GM12878 (cell line): ENCODE measurements at regions not wholly inside any gene's neighbourhood (a gene's known extent, or its start where the extent isn't known, plus 50 kb on each side); places are given as distances from the start of the nearest gene placed in this dataset.

Source experiments
- ASH2L ChIP-seq: fragments of 300-600, 200-600 bp; sonication (generic); IDR thresholded peaks from 2 replicates; pipeline ENCODE4 v1.6.1; 2017; ENCODE audit warnings: low read depth, mild to moderate bottlenecking, borderline replicate concordance
- CEBPB ChIP-seq, 2 experiments: fragments of 150-350 bp in 1 of 2; IDR thresholded peaks; 2 replicates each; pipeline ENCODE4 v1.6.1; 2012 to 2014; ENCODE audit warnings: low read depth in 2 of 2, low read length in 2 of 2, borderline replicate concordance in 1 of 2, inconsistent platforms in 1 of 2
- IKZF1 ChIP-seq: fragments of 450-650 bp; conservative IDR thresholded peaks from 2 replicates; pipeline ENCODE4 v1.6.1; 2017; ENCODE audit warnings: antibody characterized with exemption, mild to moderate bottlenecking
- POLR2A ChIP-seq: IDR thresholded peaks from 2 replicates; pipeline ENCODE4 v1.6.1; 2011; ENCODE audit warnings: low read depth, mild to moderate bottlenecking, low read length
- RFX5 ChIP-seq: IDR thresholded peaks from 2 replicates; pipeline ENCODE4 v1.6.1; 2011; ENCODE audit warnings: low read depth, low read length, improper control_type of control experiment

DNA sequence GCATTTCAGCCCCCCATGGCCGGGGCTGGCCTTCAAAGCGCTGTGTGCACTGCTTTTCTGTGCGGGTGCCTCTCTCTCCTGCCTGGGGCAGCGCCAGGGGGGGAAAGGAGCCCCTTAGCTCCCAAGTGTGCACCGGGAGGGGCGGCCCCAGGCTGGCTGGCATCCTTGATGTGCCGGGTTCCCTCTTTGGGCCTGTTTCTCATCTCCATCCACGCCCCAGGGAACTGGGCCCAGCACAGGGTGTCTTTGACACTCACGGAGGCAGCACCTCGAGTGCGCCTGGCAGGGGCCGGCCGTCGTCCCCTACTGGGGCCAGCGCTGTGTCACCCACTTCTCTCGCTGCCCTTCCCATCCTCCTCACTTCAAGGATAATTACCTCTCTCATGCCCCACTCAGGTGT is 324.3 kb downstream of the TEX29 start:
- TF ChIP-seq RFX5 (no peak), CEBPB (IDR thresholded peaks at IDR 0.05; ENCODE audit: borderline replicate concordance in 1 of 2, low read depth in 2 of 2, low read length in 2 of 2) (no peak), IKZF1 (no peak), ASH2L (no peak), POLR2A (no peak)
